ENCODE measurements at regions not wholly inside any gene's neighbourhood (a gene's known extent, or its start where the extent isn't known, plus 50 kb on each side); places are given as distances from the start of the nearest gene placed in this dataset.

DNA sequence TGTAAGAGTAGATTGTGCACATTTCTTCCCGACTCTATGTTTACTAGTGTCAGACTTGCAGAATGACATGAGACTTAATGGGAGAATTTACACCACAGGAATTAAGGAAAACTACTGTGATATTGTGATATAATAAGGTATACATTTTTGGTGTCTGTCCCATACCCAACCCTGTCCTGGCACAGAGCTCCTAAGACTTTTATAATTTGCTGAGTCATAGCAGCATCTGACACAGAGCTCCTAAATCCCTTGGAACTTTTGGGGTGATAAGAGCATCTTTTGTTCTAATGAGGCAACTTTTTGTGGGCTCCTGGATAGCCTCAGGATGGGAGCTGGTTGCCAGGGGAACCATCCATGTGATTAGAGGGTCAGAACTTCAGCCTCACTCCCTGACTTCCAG lies 1607.0 kb downstream of the RPA4 start:
- 76% methylated on average over 1 of the region's 1 CpG for WGBS
- TF ChIP-seq, protein P1, sequence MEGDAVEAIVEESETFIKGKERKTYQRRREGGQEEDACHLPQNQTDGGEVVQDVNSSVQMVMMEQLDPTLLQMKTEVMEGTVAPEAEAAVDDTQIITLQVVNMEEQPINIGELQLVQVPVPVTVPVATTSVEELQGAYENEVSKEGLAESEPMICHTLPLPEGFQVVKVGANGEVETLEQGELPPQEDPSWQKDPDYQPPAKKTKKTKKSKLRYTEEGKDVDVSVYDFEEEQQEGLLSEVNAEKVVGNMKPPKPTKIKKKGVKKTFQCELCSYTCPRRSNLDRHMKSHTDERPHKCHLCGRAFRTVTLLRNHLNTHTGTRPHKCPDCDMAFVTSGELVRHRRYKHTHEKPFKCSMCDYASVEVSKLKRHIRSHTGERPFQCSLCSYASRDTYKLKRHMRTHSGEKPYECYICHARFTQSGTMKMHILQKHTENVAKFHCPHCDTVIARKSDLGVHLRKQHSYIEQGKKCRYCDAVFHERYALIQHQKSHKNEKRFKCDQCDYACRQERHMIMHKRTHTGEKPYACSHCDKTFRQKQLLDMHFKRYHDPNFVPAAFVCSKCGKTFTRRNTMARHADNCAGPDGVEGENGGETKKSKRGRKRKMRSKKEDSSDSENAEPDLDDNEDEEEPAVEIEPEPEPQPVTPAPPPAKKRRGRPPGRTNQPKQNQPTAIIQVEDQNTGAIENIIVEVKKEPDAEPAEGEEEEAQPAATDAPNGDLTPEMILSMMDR (IDR thresholded peaks at IDR 0.05): no peak
- TF ChIP-seq POLR2AphosphoS5 (IDR thresholded peaks at IDR 0.05) (no peak), POLR2A (IDR thresholded peaks at IDR 0.05; ENCODE audit: low read depth) (no peak), EP300 (IDR thresholded peaks at IDR 0.05) (no peak)

DNA sequence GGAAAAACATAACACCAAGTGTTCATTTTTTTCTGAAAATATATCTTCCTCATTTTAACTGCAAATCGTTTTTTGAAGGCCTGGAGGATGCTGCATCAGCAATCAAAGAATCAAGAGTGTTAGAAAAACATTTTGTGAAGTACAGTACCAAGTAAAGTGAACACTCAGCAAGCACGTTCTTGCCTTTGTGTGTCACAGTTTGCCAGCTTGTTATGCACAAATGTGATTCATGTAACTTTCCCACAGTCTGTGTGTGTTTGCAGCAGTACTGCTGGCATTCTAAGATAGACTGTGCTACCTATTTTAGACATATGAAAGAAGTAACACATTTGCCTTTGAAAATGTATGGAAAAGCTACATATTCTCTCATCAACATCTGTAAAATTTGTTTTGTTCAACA lies 1617.7 kb downstream of the RPA4 start:
- Histone ChIP-seq H3K4me1 (no peaks in the 10 kb centered on the region), H3K4me3 (no peak overlapping the region)

More for the DNA sequence above, 1607.0 kb downstream of the RPA4 start:
- no peaks in the 10 kb centered on the region for H3K27me3 ChIP-seq
- no peak overlapping the region for H3K27ac ChIP-seq (replicated peaks in 1 of 4)
- no peak overlapping the region for H3K4me3 ChIP-seq
- H3K9me3 ChIP-seq: no peaks in the 10 kb centered on the region
- H3K36me3 ChIP-seq: no peaks in the 10 kb centered on the region
- DNase-seq (ENCODE audit: extremely low spot score): no peak
- H3K4me1 ChIP-seq: no peaks in the 10 kb centered on the region
- intact Hi-C loops (cut with DNase I): no loop called here

DNA sequence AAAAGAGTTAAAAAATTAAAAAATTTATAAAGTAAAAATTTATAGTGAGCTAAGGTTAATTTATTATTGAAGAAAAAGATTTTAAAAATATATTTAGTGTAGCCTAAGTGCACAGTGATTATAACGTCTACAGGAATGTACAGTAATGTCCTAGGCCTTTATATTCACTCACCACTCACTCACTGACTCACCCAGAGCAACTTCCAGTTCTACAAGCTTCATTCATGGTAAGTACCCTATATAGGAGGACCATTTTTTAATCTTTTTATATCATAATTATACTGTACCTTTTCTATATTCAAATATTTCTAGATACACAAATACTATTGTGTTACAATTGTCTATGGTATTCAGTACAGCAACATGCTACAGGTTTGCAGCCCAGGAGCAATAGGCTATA lies 1623.2 kb downstream of the RPA4 start:
- Histone ChIP-seq H3K27ac (replicated peaks in 1 of 4) (no peak overlapping the region), H3K27me3 (no peaks in the 10 kb centered on the region), H3K4me1 (no peaks in the 10 kb centered on the region), H3K4me3 (no peak overlapping the region), H3K9me3 (no peaks in the 10 kb centered on the region), H3K36me3 (no peaks in the 10 kb centered on the region)
- WGBS: 67% methylated on average over 1 of the region's 1 CpG
- TF ChIP-seq POLR2AphosphoS5 (IDR thresholded peaks at IDR 0.05) (no peak), POLR2A (IDR thresholded peaks at IDR 0.05; ENCODE audit: low read depth) (no peak), EP300 (IDR thresholded peaks at IDR 0.05) (no peak)
- TF ChIP-seq, protein P1 (IDR thresholded peaks at IDR 0.05): no peak
- DNase-seq (ENCODE audit: extremely low spot score): no peak
- intact Hi-C loops (cut with DNase I): no loop called here

More for the DNA sequence above, 1617.7 kb downstream of the RPA4 start:
- DNase-seq (ENCODE audit: extremely low spot score): no peak
- Histone ChIP-seq H3K36me3 (no peaks in the 10 kb centered on the region), H3K9me3 (no peaks in the 10 kb centered on the region), H3K27me3 (no peaks in the 10 kb centered on the region), H3K27ac (replicated peaks in 1 of 4) (no peak overlapping the region)
- intact Hi-C loops (cut with DNase I): no loop called here
- TF ChIP-seq POLR2A (IDR thresholded peaks at IDR 0.05; ENCODE audit: low read depth): no peak
- TF ChIP-seq, protein P1 (IDR thresholded peaks at IDR 0.05): no peak
- no peak for TF ChIP-seq POLR2AphosphoS5 (IDR thresholded peaks at IDR 0.05)
- no peak for TF ChIP-seq EP300 (IDR thresholded peaks at IDR 0.05)
- 34% methylated on average over 2 of the region's 2 CpGs for WGBS

DNA sequence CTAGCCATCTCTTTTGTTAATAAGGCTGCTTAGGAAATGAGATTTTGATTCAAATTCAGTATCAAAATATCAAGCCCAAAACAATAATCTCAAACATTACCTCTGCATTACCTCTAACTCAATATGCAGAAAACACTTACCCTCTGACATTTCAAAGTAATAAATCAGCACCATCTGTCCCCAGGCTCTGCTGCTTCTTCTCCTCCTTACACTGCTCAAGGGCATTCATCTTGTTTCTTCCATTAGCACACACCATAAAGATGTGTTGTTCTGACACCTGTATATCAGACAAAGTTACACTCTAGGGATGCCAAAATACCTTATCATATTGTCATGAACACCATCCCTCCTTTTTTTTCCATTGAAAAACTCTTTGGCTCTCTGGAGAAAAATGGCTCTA lies 1630.3 kb downstream of the RPA4 start:
- no peak for TF ChIP-seq POLR2AphosphoS5 (IDR thresholded peaks at IDR 0.05)
- TF ChIP-seq, protein P1 (IDR thresholded peaks at IDR 0.05): no peak
- TF ChIP-seq POLR2A (IDR thresholded peaks at IDR 0.05; ENCODE audit: low read depth): no peak
- TF ChIP-seq EP300 (IDR thresholded peaks at IDR 0.05): no peak
- H3K27ac ChIP-seq (replicated peaks in 1 of 4): no peak overlapping the region
- H3K4me1 ChIP-seq: no peaks in the 10 kb centered on the region
- intact Hi-C loops (cut with DNase I): no loop called here
- H3K4me3 ChIP-seq: no peak overlapping the region
- no peaks in the 10 kb centered on the region for H3K36me3 ChIP-seq
- no peak for DNase-seq (ENCODE audit: extremely low spot score)
- no peaks in the 10 kb centered on the region for H3K27me3 ChIP-seq
- no peaks in the 10 kb centered on the region for H3K9me3 ChIP-seq

DNA sequence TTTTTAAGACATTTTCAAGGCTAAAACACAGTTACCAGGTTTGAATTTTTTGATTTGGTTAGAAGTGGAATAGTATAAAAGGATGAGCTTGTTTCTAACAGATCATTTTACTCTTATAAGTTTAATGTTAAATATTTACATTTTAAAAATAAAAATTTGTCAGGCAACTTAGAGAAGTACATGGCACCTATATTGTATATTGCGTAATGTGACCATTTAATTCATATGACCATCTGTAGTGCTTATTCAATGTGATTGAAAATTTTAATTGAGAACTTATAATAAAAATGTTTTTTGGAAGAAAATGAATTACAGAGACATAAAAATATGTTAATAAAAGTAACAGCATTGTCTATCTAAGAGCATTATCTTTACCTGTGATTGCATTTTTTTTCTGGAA lies 1632.4 kb downstream of the RPA4 start:
- H3K4me3 ChIP-seq: no peak overlapping the region
- no peak overlapping the region for H3K27ac ChIP-seq (replicated peaks in 1 of 4)
- no peaks in the 10 kb centered on the region for H3K4me1 ChIP-seq
- TF ChIP-seq, protein P1 (IDR thresholded peaks at IDR 0.05): no peak
- TF ChIP-seq POLR2A (IDR thresholded peaks at IDR 0.05; ENCODE audit: low read depth) (no peak), POLR2AphosphoS5 (IDR thresholded peaks at IDR 0.05) (no peak), EP300 (IDR thresholded peaks at IDR 0.05) (no peak)
- H3K27me3 ChIP-seq: no peaks in the 10 kb centered on the region
- WGBS: 85% methylated on average over 1 of the region's 1 CpG
- no peaks in the 10 kb centered on the region for H3K36me3 ChIP-seq
- no peak for DNase-seq (ENCODE audit: extremely low spot score)
- no peaks in the 10 kb centered on the region for H3K9me3 ChIP-seq
- intact Hi-C loops (cut with DNase I): no loop called here

All from esophagus muscularis mucosa (tissue), 4 donors.